HEK293T (cell line): ENCODE measurements at regions not wholly inside any gene's neighbourhood (a gene's known extent, or its start where the extent isn't known, plus 50 kb on each side); places are given as distances from the start of the nearest gene placed in this dataset.

Experiments used
- CTBP1 ChIP-seq: fragments of 450-650 bp; IDR thresholded peaks from 2 replicates; pipeline ENCODE4 v1.6.1; 2016; ENCODE audit warnings: borderline replicate concordance
- SP1 ChIP-seq: fragments of 450-650 bp; IDR thresholded peaks from 2 replicates; pipeline ENCODE4 v1.6.1; 2017
- SUZ12 ChIP-seq: fragments of 450-650 bp; IDR thresholded peaks from 2 replicates; pipeline ENCODE4 v1.6.1; 2016; ENCODE audit warnings: mild to moderate bottlenecking

- TF ChIP-seq CTBP1, result no peak
- TF ChIP-seq SUZ12, result no peak
- TF ChIP-seq SP1, result no peak
Measured at GRCh38 chr3:87473944-87474343, 197.6 kb upstream of the POU1F1 start.
